ENCODE measurements at regions not wholly inside any gene's neighbourhood (a gene's known extent, or its start where the extent isn't known, plus 50 kb on each side); places are given as distances from the start of the nearest gene placed in this dataset.

- in situ Hi-C loops (cut with HindIII; ENCODE audit: low sequenced_read_pairs): no loop called here
Observed at GRCh38 chr12:105804591-105805265, 334.0 kb downstream of the NUAK1 start.

GRCh38 chr12:105805730-105806399 lies 332.9 kb downstream of the NUAK1 start:
- DNase-seq (ENCODE audit: low read depth, low spot score): no peak
- no peak overlapping the region for H3K4me3 ChIP-seq (ENCODE audit: low read depth, low read length)
- in situ Hi-C loops (cut with HindIII; ENCODE audit: low sequenced_read_pairs): no loop called here
- TF ChIP-seq CTCF (IDR thresholded peaks at IDR 0.05; ENCODE audit: low read depth, low read length): no peak

More at GRCh38 chr12:105804591-105805265, 334.0 kb downstream of the NUAK1 start:
- no peak for DNase-seq (ENCODE audit: low read depth, low spot score)
- no peak overlapping the region for H3K4me3 ChIP-seq (ENCODE audit: low read depth, low read length)
- no peak for TF ChIP-seq CTCF (IDR thresholded peaks at IDR 0.05; ENCODE audit: low read depth, low read length)

- in situ Hi-C loops (cut with HindIII; ENCODE audit: low sequenced_read_pairs): no loop called here
- no peak for TF ChIP-seq CTCF (IDR thresholded peaks at IDR 0.05; ENCODE audit: low read depth, low read length)
- H3K4me3 ChIP-seq (ENCODE audit: low read depth, low read length): no peak overlapping the region
- no peak for DNase-seq (ENCODE audit: low read depth, low spot score)
Observed at GRCh38 chr12:105806400-105806770, 332.4 kb downstream of the NUAK1 start.

GRCh38 chr12:105812366-105812765 lies 326.4 kb downstream of the NUAK1 start:
- no peak for TF ChIP-seq CTCF (IDR thresholded peaks at IDR 0.05; ENCODE audit: low read depth, low read length)
- DNase-seq (ENCODE audit: low read depth, low spot score): no peak
- no peak overlapping the region for H3K4me3 ChIP-seq (ENCODE audit: low read depth, low read length)
- in situ Hi-C loops (cut with HindIII; ENCODE audit: low sequenced_read_pairs): no loop called here

GRCh38 chr12:105813201-105813600 lies 325.6 kb downstream of the NUAK1 start:
- TF ChIP-seq CTCF (IDR thresholded peaks at IDR 0.05; ENCODE audit: low read depth, low read length): no peak
- in situ Hi-C loops (cut with HindIII; ENCODE audit: low sequenced_read_pairs): no loop called here

GRCh38 chr12:105814283-105814682 lies 324.5 kb downstream of the NUAK1 start:
- DNase-seq (ENCODE audit: low read depth, low spot score): no peak
- no peak for TF ChIP-seq CTCF (IDR thresholded peaks at IDR 0.05; ENCODE audit: low read depth, low read length)
- H3K4me3 ChIP-seq (ENCODE audit: low read depth, low read length): no peak overlapping the region
- in situ Hi-C loops (cut with HindIII; ENCODE audit: low sequenced_read_pairs): no loop called here

More at GRCh38 chr12:105813201-105813600, 325.6 kb downstream of the NUAK1 start:
- no peak for DNase-seq (ENCODE audit: low read depth, low spot score)
- no peak overlapping the region for H3K4me3 ChIP-seq (ENCODE audit: low read depth, low read length)

All from astrocyte of the spinal cord (primary cell).